NCI-H526 treated with DMSO at 0.1 percent for 48 hours (cell line): ENCODE measurements at regions not wholly inside any gene's neighbourhood (a gene's known extent, or its start where the extent isn't known, plus 50 kb on each side); places are given as distances from the start of the nearest gene placed in this dataset.

Experiments used
- DNase-seq: peaks from one replicate; lab custom pipeline; 2025; lab: John Stamatoyannopoulos, UW

- DNase-seq, result no peak
Observed at GRCh38 chr17:79444198-79444597, 166.7 kb downstream of the RBFOX3 start.

GRCh38 chr17:79443026-79443425 lies 167.8 kb downstream of the RBFOX3 start:
- DNase-seq, result no peak

GRCh38 chr17:79441356-79442160 lies 169.3 kb downstream of the RBFOX3 start:
- no peak for DNase-seq

DNA sequence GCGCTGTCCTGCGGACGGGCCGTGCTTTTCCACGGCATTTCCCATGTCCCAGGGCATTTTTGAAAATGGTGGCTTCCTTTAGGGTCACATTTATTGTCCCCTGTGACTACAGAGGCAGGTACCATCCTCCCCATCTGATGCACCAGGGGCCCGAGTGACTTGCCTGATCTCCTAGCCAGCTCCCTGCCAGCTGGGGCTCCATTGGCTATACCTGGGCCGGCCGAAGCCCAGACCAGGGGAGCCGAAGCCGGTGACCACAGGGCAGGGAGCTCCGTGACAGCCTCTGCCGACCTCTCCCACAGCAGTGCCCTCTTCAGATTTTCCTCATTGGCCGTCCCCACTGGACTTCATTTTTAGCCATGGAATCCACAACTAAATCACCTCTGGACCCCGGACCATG lies 170.6 kb downstream of the RBFOX3 start:
- DNase-seq, result no peak

DNA sequence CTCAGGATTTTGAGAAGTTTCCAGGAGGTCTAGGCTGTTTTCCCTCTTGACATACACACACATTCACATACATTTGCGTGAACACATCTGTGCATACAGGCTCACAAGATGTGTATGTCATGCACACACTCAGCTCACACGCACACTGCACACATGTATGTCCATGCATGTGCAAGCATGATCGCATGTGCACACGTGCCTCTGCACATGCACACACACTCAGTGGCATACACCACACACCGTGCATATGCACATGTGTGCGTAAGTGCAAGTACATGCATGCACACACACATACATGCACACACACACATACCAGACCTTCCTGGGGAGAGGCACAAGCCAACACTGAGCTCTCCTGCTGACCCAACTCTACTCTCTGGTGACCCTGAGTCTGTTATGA lies 171.4 kb downstream of the RBFOX3 start:
- DNase-seq, result no peak

DNA sequence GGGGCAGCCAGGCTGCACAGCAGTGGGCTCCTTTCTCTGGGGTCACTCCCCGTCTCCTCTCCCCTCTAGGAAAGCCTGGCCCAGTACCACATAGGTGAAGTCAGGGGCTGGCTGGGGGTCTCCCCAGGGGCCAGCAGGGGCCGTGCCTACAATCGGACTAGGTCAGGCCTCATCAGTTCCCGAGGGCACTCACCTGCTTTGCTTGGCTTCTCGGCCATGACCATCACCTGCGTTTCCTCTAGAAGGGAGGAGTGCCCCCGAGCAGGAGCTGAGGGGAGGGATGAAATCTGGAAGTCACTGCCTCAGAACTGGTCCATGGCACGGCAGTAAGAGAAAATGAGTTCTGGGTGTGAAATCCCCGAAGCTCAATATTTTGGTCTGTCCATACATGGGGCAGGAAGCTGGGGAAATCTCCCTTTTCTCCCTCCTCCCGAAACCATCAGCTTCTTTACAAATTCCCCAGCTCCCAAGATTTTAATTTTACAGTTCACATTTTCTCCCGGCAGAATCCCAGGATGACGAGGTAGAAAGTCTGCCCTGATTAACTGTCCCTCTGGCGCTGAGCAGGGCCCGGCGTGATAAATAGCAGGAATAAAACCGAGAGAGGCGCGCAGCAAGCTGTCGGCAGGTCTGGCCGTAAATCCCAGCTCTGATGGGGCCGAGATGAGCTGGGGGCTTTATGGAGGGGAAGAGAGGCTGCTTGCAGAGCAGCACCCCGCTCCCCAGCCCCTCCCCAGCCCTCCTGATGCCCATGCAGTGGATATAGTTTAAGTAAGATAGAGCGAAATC lies 172.1 kb downstream of the RBFOX3 start:
- no peak for DNase-seq

GRCh38 chr17:79438058-79438457 lies 172.8 kb downstream of the RBFOX3 start:
- DNase-seq, result no peak

DNA sequence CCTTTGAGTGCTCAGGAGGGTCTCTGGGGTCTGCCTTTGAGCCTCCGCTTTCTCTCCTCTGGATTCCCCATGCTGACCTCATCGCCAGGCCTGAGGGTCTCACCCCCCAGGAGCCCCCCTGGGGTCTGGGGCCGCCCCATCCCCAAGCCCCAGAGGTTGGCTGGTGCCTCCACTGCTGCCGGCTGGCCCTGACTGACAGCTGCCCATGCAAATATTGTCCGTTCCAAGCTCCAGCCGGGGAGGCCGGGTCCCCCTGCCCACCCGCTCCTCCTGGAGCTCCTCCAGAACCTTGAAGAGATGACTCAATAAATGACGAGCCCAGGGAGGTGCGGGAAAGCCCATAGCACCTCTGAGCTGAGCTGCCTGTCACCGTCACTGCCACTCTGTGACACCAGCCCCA lies 173.8 kb downstream of the RBFOX3 start:
- no peak for DNase-seq

GRCh38 chr17:79435962-79436361 lies 174.9 kb downstream of the RBFOX3 start:
- no peak for DNase-seq

DNA sequence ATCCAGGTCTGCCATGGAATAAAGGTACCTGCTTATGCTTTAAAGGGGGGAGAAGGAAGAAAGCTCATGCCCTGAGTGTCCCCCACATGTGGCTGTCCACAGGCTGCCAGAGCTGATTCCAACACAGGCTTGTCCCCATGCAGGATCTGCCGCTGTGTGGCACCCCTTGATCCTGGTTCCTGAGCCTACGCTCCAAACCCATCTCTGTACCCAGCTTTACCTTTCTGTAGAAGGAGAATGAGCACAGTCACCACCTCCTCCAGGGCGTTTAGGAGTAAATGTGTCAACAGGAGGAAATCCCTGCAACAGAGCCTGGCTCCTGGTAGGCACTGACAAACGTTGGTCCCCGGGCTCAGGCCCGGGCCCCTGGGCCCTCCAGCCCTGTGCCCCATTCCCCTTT lies 175.6 kb downstream of the RBFOX3 start:
- no peak for DNase-seq

DNA sequence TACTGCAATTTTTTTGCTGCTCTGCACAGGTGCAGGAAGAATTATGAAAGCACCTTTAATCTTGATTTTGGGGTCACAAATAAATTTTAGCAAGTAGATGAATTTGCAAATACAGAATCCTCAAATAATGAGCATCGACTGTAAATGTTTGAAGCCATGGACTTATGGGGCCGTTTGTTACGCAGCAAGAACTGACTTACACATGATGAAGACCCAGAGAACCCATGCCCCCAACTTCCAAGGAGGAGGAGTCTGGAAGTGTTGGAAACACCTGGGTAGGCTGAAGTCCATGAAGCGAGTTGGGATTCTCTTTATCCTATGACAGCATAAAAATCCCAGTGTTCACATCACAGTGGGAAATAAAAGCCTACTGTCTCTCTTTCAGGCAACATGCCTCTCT lies 176.6 kb downstream of the RBFOX3 start:
- no peak for DNase-seq

- no peak for DNase-seq
Observed at GRCh38 chr17:79433379-79433778, 177.5 kb downstream of the RBFOX3 start.

GRCh38 chr17:79431175-79431574 lies 179.7 kb downstream of the RBFOX3 start:
- no peak for DNase-seq

GRCh38 chr17:79429864-79430494 lies 180.9 kb downstream of the RBFOX3 start:
- no peak for DNase-seq

DNA sequence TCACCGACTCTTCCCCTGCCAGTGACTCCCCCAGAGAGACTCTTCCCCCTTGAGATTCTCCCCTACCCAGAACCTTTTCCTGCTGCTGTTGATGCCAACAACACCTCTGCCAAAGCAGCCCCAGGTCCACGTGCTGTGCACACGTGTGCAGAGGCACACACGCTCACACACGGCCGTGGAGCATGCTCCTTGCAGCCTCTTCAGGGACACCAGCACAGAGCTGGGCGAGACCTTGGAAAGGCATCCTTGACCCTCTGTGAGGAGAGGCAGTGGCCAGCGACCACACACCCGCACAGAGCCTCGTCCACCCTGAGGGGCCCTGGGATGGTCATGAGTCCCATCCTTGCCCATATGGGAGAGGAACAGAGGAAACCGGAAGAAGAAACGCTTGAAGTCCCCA lies 181.9 kb downstream of the RBFOX3 start:
- no peak for DNase-seq

DNA sequence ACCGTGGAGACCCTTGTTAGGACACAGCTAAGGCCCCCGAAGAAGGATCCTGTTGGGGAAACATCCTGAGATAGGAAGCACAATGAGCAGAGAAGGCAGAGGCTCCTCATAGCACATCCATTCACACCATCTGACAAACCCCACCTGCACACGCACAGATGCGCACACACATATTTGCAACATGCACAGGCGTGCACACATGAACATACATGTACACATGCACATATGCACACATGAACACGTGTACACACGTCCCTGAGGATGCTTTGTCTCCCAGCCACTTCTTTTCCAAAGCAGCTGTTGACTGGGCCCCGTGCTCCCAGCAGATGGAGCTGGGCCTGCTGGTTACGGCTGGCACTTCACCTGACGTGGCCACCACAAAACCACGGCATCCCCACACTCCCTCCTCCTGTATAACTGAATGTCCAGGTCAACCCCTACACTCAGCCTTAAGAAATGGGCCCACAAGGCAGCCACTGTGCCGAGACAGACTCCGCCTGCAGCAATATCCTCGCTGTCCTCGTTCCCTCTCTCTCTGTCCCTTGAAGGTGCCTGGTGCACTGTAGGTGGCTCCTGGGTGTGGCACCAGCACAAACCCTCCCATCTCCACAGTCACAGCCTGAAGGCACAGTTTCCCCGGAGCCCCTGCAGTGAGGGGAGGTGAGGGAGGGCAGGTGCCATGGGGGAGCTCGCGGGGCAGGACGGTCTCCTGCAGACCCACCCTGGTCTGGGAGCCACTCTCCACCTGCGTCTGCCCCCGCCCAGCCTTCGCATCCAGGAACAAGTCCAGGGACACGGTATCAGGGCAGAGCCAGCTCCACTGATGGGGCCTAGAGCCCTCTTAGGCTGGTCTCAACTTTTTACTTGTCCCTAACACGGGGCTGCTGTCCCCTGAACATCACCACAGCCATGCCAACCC lies 183.0 kb downstream of the RBFOX3 start:
- no peak for DNase-seq

GRCh38 chr17:79425686-79426085 lies 185.2 kb downstream of the RBFOX3 start:
- no peak for DNase-seq

DNA sequence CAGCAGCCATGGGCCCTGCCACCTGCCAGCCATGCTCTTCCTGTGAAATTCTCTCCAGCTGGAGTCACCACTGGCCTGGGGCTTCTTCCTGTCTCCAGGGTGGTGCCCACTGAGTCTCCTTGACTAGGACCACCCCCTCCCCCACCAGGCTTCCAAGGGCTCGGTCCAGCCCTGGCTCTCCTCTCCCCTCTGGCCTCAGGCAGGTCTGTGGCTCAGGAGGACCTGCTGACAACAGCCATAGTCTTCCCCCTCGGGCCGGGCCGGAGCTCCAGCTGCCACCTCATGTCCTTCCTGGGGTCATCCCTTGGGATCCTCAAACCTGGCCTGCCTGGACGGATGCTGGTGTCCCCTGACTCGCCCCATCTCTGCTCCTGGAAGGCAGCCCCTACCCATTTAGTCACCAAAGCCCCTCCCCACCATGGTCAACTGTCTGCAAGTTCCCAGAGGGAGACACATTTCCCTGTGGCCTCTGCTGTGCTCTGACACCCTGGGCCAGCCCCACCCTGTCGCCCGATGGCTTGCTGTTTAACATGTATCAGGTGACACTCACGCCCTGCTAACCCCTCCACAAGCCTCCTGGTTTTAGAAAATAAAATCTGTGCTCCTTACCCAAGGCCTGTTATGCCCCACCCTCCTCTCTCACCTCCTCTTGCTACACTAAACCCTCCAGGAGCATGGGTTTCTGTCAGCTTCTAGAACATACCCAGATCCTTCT lies 186.2 kb downstream of the RBFOX3 start:
- no peak for DNase-seq

GRCh38 chr17:79423811-79424465 lies 186.9 kb downstream of the RBFOX3 start:
- DNase-seq, result no peak

- no peak for DNase-seq
Observed at GRCh38 chr17:79422236-79422635, 188.6 kb downstream of the RBFOX3 start.
